GM18909 (cell line): ENCODE measurements at regions not wholly inside any gene's neighbourhood (a gene's known extent, or its start where the extent isn't known, plus 50 kb on each side); places are given as distances from the start of the nearest gene placed in this dataset.
A peak's percentile ranks its signal among the peaks of the same experiment; 100 is the strongest.

Experiments
- ATAC-seq: cut with Tn5 transposase; IDR thresholded peaks from one replicate; pipeline ENCODE4 v1.9.1; 2021; ENCODE audit warnings: mild to moderate bottlenecking; ENCODE audit not compliant: unreplicated experiment, poor library complexity

DNA sequence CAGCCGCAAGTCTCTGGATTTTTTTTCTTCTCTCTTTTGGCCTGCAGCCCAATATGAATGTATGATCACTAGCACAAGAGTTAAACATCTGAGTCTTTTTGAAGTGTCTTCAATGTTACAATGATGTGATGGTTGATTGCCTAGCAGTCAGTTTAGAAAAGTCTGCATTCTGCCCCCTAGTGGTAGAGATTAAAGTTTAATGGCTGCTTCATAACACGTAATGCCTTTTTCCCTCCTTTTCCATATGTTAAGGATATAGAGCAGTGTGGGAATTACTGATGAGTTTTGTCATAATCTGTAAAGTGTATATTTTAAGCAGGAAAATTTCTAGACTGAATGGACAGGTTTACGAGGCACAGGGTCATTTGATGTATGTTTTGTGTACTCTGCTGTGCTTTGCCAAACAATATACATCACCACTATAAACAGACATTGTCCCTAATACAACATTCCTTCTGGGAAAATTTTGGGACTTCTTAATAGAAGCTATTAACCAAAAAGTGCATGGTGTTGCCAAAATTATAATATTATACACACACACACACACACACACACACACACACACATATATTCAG is 1038.5 kb upstream of the NR2F2 start:
- ATAC-seq: peak; percentile 59

DNA sequence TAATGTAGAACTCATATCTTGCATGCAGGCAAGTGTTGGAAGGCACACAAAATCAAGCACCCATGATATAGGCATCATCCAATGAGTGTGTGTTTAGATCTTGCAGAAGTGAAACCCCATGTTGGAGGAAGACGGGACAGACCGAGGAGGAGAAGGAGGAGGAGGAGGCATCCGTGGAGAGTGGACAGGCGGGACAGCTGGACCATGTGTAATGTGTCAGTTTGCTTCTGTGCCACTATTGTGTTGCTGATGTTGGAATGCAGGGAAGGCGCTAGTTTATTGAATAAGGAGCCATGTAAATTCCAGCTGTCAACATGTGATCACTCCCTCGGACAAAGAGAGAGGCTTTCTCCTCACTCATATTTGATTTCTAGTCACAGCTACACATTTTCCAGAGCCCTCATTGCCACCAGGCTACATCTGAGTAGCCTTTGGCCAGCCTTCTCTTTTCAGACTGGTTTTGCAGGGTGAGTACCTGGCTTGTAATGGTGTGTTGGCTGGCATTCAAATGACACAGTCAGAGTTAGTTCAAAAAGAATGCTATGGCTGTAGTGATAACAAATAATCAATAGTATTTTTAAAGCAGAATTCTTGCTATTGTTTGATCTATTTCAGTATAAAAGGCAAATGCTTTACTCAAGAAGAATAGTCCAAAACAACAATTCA is 1037.6 kb upstream of the NR2F2 start:
- ATAC-seq: no peak

DNA sequence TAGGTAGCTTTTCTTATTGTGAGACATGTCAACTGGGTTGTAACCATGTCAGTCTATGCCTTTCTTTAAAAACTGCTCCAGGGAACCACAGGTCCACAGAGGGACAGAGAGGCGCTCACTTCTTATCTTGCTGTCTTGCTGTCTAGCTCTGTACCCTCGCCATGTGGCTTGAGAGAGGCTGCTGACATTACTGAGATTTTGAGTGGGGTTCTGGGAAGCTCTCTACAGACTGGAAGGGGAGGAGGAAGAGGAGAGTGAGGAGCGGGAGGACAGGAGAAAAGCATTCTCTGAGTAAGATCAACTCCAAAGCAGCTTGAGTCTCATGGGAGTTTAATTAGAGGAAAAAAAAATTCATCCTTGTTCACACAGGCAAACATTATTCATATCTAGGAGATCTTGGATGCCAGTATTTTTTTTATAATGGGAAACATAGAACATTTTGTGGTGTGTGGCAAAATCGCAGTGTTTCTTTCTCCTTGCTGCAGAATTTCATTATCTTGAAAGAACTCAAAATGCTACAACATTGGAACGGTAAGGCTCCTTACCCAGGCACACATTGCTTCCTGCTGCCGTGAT is 1037.0 kb upstream of the NR2F2 start:
- no peak for ATAC-seq

DNA sequence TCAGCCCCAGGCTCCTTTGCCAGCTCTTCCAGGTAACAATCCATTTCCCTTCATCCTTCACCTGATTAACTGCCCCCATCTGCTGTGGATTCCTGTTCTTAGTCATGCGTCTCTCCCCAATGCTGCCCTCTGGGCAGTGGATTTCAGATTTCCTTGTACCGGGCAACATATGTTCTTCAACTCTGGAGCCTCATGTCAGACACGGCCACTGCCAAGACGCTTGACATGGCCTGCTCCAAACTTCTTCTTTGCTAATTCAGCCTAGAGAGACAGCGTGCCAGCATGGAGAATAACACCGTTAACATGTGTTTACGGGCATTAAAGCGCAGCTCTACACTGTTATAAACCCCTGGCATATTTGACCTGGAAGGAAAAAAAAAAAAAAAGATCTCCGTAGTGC is 1035.1 kb upstream of the NR2F2 start:
- no peak for ATAC-seq

DNA sequence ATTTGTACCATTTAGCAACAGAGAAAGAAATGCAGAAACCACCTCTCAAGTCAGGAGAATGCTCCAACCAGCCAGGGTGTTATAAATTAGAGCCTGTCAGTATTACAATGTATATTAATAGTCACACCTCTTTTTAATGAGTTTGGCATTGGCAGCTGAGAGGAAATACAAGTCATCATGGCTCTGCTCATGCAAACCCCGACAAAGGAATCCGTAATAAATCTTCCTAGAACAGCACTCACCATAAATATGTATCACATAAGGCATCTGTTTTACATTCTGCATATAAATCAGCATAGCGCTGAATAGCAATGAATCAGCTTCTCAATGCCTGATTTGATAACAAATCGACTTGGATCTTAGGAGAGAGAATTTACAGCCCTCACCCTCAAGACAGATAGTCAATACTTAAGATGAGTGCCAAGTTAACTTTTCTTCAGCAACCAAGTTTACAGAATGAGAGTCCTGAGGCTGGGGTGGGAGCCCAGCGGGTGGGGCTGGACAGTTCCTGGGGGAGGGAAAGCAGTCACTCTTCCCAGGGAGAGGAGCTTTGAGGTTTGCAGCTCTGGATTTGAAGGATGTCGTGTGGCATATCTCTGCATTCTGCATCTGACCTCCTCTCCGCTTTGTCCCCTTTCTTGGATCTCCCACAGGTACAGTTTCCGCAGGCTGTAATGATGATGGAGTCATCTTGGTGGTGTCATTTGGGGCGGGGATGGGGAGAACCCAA is 1034.4 kb upstream of the NR2F2 start:
- ATAC-seq: no peak

DNA sequence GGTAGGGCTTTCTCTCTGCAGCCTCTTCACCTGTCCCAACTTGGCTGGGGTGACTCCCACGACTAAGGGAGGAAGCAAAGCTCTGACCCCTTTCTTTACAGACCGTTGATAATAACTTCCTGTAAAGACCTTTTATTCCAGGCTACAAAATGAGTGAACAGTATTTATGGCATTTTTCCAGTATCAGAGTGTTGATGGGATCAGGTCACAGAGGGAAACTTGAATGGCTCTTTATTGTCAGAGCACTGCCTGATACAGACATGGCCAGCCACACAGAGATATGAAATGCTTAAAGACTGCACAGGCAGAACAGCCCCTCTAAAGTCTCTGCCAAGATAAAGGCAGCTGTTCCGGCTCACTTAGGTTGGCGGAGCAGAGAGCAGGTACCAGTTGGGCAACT is 1033.9 kb upstream of the NR2F2 start:
- no peak for ATAC-seq

GRCh38 chr15:95298729-95299128 is 1031.8 kb upstream of the NR2F2 start:
- ATAC-seq: no peak

GRCh38 chr15:95300958-95301357 is 1029.5 kb upstream of the NR2F2 start:
- no peak for ATAC-seq

GRCh38 chr15:95302206-95302605 is 1028.3 kb upstream of the NR2F2 start:
- no peak for ATAC-seq

DNA sequence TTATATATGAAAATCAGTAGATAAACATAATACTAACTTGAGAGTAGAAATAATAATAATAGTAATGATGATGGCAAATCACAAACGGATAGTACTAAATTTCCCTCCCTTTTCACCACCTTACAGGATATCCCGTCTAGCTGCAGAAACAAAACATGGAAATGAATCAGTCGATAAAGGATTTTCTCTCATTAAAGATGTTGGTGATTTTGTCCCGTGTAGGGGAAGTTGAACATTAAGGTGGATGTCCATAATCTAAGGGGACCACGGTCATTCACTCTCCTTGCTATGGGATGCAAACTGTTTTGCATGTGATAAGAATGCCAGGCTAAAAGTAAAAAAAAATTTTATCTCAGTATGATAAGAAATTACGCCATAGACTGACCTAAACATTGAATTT is 1027.7 kb upstream of the NR2F2 start:
- no peak for ATAC-seq

- no peak for ATAC-seq
Observed at GRCh38 chr15:95303713-95304112, 1026.8 kb upstream of the NR2F2 start.

DNA sequence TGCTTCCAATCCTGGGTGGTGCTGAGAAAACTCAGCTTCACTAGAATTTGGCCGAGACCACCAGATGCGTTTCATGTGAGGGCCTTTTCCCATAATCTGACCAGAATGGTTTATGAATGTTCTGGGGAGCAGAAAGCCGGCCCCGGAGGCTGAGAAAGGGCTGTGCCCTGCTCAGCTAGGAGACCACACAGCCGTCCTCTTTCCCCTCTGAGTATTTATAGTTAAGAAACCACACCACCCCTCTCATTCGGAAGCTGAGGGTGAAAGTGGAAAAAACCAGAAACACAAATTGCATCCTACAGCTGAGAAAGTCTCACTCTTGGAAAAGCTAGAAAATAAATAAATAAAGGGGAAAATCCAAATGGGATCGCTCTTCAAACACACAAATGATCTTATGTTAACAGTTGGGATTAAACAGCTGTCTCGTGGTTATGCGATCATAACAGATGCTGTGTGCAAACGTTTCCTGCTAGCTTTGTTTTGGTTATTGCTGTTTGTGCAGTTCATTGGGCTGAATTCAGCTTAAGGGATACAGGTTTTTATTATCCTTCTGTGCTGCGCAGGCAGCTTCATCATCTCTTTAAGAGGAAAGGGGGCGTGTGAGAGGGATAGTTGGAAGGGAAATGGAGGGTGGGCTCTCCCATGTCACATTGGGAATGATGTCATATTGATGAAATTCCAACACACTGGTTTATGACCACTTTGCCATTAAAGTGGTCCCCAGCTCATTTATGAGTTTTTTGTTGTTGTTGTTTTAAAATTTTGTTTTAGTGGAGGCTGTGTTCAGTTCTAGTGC is 1026.2 kb upstream of the NR2F2 start:
- no peak for ATAC-seq

GRCh38 chr15:95304947-95305400 is 1025.5 kb upstream of the NR2F2 start:
- no peak for ATAC-seq

- ATAC-seq: no peak
Observed at GRCh38 chr15:95307115-95307514, 1023.4 kb upstream of the NR2F2 start.

GRCh38 chr15:95319242-95319641 is 1011.3 kb upstream of the NR2F2 start:
- no peak for ATAC-seq

DNA sequence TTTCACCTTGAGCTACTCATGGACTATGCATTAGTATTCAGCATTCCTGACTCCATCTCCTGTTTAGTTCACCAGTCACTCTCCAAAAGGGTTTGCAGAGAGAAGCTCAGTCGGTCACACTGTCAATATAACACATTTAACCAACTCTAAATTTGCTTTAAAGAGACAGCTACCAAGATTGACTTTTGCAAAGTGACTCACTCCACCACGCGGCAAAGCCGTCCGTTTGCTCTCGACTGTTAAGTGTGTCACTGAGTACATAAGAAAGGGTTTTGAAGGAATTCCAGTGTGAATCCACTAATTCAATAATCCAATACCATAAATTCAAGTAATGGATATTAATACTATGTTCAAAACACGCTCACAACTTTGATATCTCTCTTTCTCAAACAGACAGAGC is 1006.7 kb upstream of the NR2F2 start:
- no peak for ATAC-seq

DNA sequence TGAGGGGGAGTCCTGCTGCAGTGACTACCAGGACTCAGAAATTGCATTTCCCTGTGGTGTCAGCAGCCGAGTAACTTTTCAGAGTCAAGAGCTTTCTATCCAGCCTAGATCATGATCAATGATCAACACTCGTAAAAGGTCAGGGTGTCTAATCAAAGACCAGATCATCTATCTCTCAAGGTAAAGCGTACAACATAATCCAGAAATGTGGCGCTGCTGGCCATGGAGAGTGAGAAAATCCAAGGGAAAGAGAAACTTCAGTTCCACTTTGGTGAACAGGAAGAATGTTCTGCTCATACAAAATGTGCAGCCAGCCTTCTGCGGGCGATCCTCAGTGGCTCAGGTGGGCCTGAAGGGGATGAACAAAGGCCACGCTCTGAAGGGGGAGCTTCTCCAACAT is 1005.8 kb upstream of the NR2F2 start:
- ATAC-seq: no peak

DNA sequence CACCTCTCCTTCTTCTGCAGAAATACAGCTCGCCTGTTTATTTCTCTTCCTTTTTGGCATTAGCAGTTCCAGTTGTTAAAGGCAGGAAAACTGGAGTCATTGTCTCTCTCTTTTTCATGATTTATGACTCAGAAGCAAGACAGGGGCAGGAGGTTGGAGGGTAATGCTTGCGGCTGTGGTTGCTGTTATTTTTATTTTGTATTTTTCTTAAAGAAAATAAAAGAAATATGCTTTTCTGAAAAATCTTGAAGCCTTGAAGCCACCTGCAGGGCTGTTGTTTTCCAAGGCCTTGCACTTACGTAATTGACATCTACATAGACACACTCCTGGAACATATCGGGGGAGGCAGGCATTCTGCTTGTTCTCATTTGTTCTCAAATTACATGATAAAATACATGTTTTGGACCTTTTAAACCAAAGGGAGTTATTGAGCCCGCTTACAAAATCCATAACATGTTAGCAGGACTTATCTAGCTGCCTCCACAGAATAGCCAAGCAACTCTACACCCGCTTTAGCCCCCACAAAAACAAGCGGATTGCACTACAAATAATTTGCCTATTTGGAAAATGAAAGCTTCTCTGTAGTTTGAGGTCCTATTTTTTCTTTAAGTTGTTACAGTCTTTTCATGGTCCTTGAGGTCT is 1004.6 kb upstream of the NR2F2 start:
- no peak for ATAC-seq

- ATAC-seq: no peak
Observed at GRCh38 chr15:95326431-95327182, 1003.9 kb upstream of the NR2F2 start.

DNA sequence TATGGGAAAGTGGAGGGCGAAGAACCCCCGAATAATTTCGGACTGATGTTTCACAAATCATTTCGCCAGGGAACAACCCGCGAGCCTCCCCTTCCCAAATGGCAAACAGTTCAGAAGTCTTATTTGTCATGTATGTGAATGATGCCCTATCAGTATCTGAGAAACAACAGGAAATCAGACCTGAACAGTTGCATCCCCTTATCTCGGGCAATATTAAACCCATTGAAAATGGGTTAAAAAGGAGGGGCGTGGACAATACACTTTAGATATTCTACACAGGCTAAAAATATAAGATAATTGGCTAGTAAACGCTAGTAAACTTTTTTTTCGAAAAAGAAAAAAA is 1003.3 kb upstream of the NR2F2 start:
- no peak for ATAC-seq
